Osteocyte (in vitro differentiated cells): ENCODE measurements at regions not wholly inside any gene's neighbourhood (a gene's known extent, or its start where the extent isn't known, plus 50 kb on each side); places are given as distances from the start of the nearest gene placed in this dataset.

Experiments used
- DNase-seq: peaks from one replicate; pipeline ENCODE4 v3.0.0; 2021; ENCODE audit warnings: mixed read lengths; ENCODE audit not compliant: unreplicated experiment; ENCODE audit errors: extremely low spot score
- H3K27ac Mint-ChIP-seq: one replicate; pipeline ENCODE4 v1.8.0; 2021; ENCODE audit warnings: mild to moderate bottlenecking, mixed read lengths; ENCODE audit not compliant: unreplicated experiment
- H3K27me3 Mint-ChIP-seq: one replicate; pipeline ENCODE4 v1.8.0; 2021; ENCODE audit warnings: mixed read lengths; ENCODE audit not compliant: unreplicated experiment
- H3K36me3 Mint-ChIP-seq: one replicate; pipeline ENCODE4 v1.8.0; 2021; ENCODE audit warnings: mixed read lengths; ENCODE audit not compliant: unreplicated experiment
- H3K4me1 Mint-ChIP-seq: one replicate; pipeline ENCODE4 v1.8.0; 2021; ENCODE audit warnings: mixed read lengths; ENCODE audit not compliant: unreplicated experiment
- H3K4me3 Mint-ChIP-seq: one replicate; pipeline ENCODE4 v1.8.0; 2021; ENCODE audit warnings: mild to moderate bottlenecking, moderate library complexity, mixed read lengths; ENCODE audit not compliant: unreplicated experiment
- H3K9me3 Mint-ChIP-seq: one replicate; pipeline ENCODE4 v1.8.0; 2021; ENCODE audit warnings: mixed read lengths; ENCODE audit not compliant: unreplicated experiment
- CTCF ChIP-seq: fragments of 200-600 bp; sonication (generic); IDR thresholded peaks from 2 replicates; pipeline ENCODE4 v1.5.0; 2021; ENCODE audit warnings: antibody characterized with exemption, mild to moderate bottlenecking, moderate library complexity

- no peaks in the 10 kb centered on the region for H3K4me1 Mint-ChIP-seq
- peaks cover 3% of the 10 kb centered on the region for H3K9me3 Mint-ChIP-seq
- TF ChIP-seq CTCF: no peak
- no peak overlapping the region for H3K4me3 Mint-ChIP-seq
- no peaks in the 10 kb centered on the region for H3K36me3 Mint-ChIP-seq
- no peak for DNase-seq
- H3K27ac Mint-ChIP-seq: no peak overlapping the region
- no peaks in the 10 kb centered on the region for H3K27me3 Mint-ChIP-seq
These were observed 117.5 kb upstream of the SNTG2 start for GRCh38 chr2:833180-833579.

- peaks cover 3% of the 10 kb centered on the region for H3K9me3 Mint-ChIP-seq
- no peak for DNase-seq
- no peak overlapping the region for H3K4me3 Mint-ChIP-seq
- H3K4me1 Mint-ChIP-seq: no peaks in the 10 kb centered on the region
- no peak overlapping the region for H3K27ac Mint-ChIP-seq
- H3K36me3 Mint-ChIP-seq: no peaks in the 10 kb centered on the region
- H3K27me3 Mint-ChIP-seq: no peaks in the 10 kb centered on the region
- TF ChIP-seq CTCF: no peak
These were observed 118.0 kb upstream of the SNTG2 start for GRCh38 chr2:832635-833034.

GRCh38 chr2:831622-832021 lies 119.0 kb upstream of the SNTG2 start:
- Mint-ChIP-seq H3K4me3 (no peak overlapping the region), H3K27ac (no peak overlapping the region), H3K4me1 (no peaks in the 10 kb centered on the region), H3K27me3 (no peaks in the 10 kb centered on the region), H3K36me3 (no peaks in the 10 kb centered on the region), H3K9me3 (peaks cover 3% of the 10 kb centered on the region)
- no peak for TF ChIP-seq CTCF
- DNase-seq: no peak

- H3K9me3 Mint-ChIP-seq: peaks cover 3% of the 10 kb centered on the region
- no peak overlapping the region for H3K27ac Mint-ChIP-seq
- no peaks in the 10 kb centered on the region for H3K36me3 Mint-ChIP-seq
- DNase-seq: no peak
- H3K4me1 Mint-ChIP-seq: no peaks in the 10 kb centered on the region
- no peak overlapping the region for H3K4me3 Mint-ChIP-seq
- no peaks in the 10 kb centered on the region for H3K27me3 Mint-ChIP-seq
- no peak for TF ChIP-seq CTCF
These were observed 119.5 kb upstream of the SNTG2 start for GRCh38 chr2:831225-831536.

- no peak overlapping the region for H3K4me3 Mint-ChIP-seq
- TF ChIP-seq CTCF: no peak
- H3K36me3 Mint-ChIP-seq: no peaks in the 10 kb centered on the region
- no peaks in the 10 kb centered on the region for H3K27me3 Mint-ChIP-seq
- DNase-seq: no peak
- H3K27ac Mint-ChIP-seq: no peak overlapping the region
- peaks cover 3% of the 10 kb centered on the region for H3K9me3 Mint-ChIP-seq
- no peaks in the 10 kb centered on the region for H3K4me1 Mint-ChIP-seq
These were observed 120.0 kb upstream of the SNTG2 start for GRCh38 chr2:830419-831224.
